ENCODE measurements at regions not wholly inside any gene's neighbourhood (a gene's known extent, or its start where the extent isn't known, plus 50 kb on each side); places are given as distances from the start of the nearest gene placed in this dataset.
A peak's percentile ranks its signal among the peaks of the same experiment; 100 is the strongest.

DNA sequence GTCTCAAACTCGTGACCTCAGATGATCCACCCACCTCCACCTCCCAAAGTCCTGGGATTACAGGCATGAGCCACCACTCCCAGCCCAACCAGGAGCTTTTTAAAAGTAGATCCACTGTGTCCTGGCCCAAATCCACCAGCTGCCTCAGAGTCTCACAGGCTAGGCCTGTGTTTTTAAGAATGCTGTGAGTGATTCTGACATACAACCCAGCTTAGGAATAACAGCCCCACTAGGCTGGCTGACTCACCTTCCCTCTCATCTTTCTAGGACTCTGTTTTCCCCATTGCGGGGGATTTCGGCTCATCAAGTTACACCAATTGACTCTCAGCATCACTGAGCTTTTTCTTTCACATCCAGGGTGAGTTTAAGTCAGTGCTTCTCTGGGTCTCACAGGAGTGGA is 207.6 kb downstream of the SKIDA1 start:
- H3K27ac ChIP-seq (ENCODE audit: low read depth, low read length): no peak overlapping the region
- no peak overlapping the region for H3K4me3 ChIP-seq (ENCODE audit: low read length)
- H3K4me1 ChIP-seq (ENCODE audit: insufficient read depth, low read length): no peaks in the 10 kb centered on the region
- no peaks in the 10 kb centered on the region for H3K9me3 ChIP-seq (ENCODE audit: low read length)
- no peaks in the 10 kb centered on the region for H3K36me3 ChIP-seq (ENCODE audit: insufficient read depth, low read length)
- Mint-ChIP-seq H3K9me3 (peaks cover 0 to 3% (median 0%) of the 10 kb centered on the region in 5 donors), H3K36me3 (peaks cover 0 to 4% (median 0%) of the 10 kb centered on the region in 3 donors), H3K4me3 (no peak overlapping the region), H3K27ac (no peak overlapping the region), H3K4me1 (no peaks in the 10 kb centered on the region), H3K27me3 (peaks cover 3 to 8% of the 10 kb centered on the region in 2 donors)
- no peaks in the 10 kb centered on the region for H3K27me3 ChIP-seq (ENCODE audit: insufficient read depth, low read length, poor library complexity, severe bottlenecking)
- no peak for DNase-seq
- ChIA-PET CTCF (no interaction called here), POLR2A (no interaction called here)

DNA sequence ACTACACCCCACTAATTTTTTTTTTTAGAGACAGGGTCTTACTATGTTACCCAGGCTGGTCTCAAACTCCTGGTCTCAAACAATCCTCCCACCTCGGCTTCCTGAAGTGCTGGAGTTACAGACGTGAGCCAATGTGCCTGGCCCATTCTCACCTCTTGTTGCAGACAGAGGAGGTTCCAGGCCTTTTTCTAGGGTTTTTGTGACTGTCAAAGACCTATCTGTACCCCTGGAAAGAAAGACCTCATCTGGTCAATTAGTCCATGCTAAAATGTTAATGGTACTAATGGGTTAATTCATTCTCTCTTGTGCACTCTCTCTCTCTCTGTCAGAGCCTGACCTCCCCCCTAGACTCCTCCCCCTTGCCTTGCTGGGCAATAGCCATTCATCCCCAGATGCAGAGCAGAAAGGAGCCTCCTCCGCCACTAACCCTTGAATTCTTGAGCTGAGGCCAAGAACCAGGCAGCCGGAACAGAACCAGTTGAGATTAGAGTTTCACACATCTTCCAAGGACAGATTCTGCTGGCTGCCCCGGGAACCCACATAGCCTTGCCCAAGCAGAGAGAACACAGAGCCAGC is 209.7 kb downstream of the SKIDA1 start:
- H3K9me3 ChIP-seq (ENCODE audit: low read length): no peaks in the 10 kb centered on the region
- no peaks in the 10 kb centered on the region for H3K27me3 ChIP-seq (ENCODE audit: insufficient read depth, low read length, poor library complexity, severe bottlenecking)
- no peak overlapping the region for H3K27ac ChIP-seq (ENCODE audit: low read depth, low read length)
- H3K36me3 Mint-ChIP-seq: peaks cover 0 to 4% (median 0%) of the 10 kb centered on the region in 3 donors
- CTCF ChIA-PET: interaction anchor here (0.5 kb wide), 1 partner anchor 358 kb away, joined by 3 read pairs; no protein-coding TSS in a partner anchor
- H3K27me3 Mint-ChIP-seq: peaks cover 4 to 12% of the 10 kb centered on the region in 2 donors
- no peaks in the 10 kb centered on the region for H3K36me3 ChIP-seq (ENCODE audit: insufficient read depth, low read length)
- H3K9me3 Mint-ChIP-seq: peaks cover 0 to 2% (median 0%) of the 10 kb centered on the region in 5 donors
- H3K4me3 ChIP-seq (ENCODE audit: low read length): no peak overlapping the region
- H3K4me1 Mint-ChIP-seq: no peaks in the 10 kb centered on the region
- no peak for DNase-seq
- no peaks in the 10 kb centered on the region for H3K4me1 ChIP-seq (ENCODE audit: insufficient read depth, low read length)
- POLR2A ChIA-PET: no interaction called here
- H3K27ac Mint-ChIP-seq: no peak overlapping the region
- no peak overlapping the region for H3K4me3 Mint-ChIP-seq

DNA sequence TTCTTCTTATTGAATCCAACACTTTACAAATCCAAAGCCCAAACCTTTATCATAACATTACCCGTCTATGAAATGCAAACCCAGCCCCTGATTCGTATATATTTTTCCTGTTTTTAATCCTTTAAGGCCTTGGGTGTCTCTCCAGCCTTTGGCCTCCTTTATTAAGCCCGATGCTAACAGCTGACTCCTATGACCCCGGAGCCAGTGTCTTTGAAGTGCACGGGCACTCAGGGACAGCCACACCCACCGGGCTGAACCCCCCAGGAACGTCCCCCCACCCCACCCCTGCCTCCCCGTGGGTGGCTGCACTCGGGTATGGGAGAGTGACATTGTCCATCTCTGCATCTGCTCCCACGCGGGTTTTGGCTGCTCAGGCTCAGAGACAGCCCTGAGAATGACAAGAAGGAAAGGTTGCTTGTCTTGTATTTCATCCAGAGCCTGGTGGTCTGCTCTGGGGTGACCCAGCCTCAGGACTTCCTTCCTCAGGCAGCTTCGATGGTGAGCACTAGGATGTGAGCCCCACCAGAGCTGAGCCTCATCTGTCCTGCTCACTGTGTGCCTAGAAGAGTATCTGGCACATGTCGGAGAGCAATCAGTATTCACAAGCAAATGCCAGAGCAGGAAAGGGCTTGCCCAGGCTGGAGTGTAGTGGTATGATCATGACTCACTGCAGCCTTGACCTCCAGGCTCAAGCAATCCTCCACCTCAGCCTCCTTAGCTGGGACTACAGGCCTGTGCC is 210.4 kb downstream of the SKIDA1 start:
- Histone ChIP-seq H3K9me3 (ENCODE audit: low read length) (no peaks in the 10 kb centered on the region), H3K36me3 (ENCODE audit: insufficient read depth, low read length) (no peaks in the 10 kb centered on the region), H3K27me3 (ENCODE audit: insufficient read depth, low read length, poor library complexity, severe bottlenecking) (no peaks in the 10 kb centered on the region), H3K4me1 (ENCODE audit: insufficient read depth, low read length) (no peaks in the 10 kb centered on the region), H3K4me3 (ENCODE audit: low read length) (no peak overlapping the region), H3K27ac (ENCODE audit: low read depth, low read length) (no peak overlapping the region)
- Mint-ChIP-seq H3K27ac (no peak overlapping the region), H3K9me3 (peaks cover 0 to 2% (median 0%) of the 10 kb centered on the region in 5 donors), H3K4me3 (no peak overlapping the region), H3K36me3 (peaks cover 0 to 4% (median 0%) of the 10 kb centered on the region in 3 donors), H3K27me3 (peaks cover 4 to 12% of the 10 kb centered on the region in 2 donors), H3K4me1 (no peaks in the 10 kb centered on the region)
- CTCF ChIA-PET: no interaction called here
- DNase-seq: no peak
- POLR2A ChIA-PET: no interaction called here

DNA sequence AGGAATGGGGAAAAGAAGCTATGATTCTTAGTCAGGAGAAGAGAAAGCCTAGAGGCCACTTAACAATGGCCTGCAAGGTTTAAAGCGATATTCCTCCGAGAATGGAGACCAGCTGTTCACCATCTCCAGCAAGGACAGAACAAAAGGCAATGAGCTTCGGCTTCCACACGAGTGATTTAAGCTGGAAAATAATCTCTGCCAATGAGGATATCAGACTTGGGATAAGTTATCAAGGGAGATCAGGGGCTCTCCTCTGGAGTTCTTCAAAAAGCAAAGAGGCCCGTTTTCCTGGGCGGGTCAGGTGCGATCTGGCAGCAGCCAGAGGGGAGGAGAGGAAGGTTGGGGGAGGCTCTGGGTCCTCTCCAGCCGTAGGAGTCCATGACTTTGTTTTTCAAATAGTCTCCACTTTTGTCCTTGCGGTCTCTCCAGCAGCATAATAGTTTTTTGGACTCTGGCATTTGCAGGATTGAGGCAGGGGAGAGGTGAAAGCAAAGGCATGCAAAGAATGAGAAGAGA is 211.3 kb downstream of the SKIDA1 start:
- H3K4me1 ChIP-seq (ENCODE audit: insufficient read depth, low read length): no peaks in the 10 kb centered on the region
- no peaks in the 10 kb centered on the region for H3K36me3 ChIP-seq (ENCODE audit: insufficient read depth, low read length)
- H3K4me3 ChIP-seq (ENCODE audit: low read length): no peak overlapping the region
- ChIA-PET POLR2A (no interaction called here), CTCF (no interaction called here)
- peaks cover 4 to 10% of the 10 kb centered on the region in 2 donors for H3K27me3 Mint-ChIP-seq
- no peak overlapping the region for H3K4me3 Mint-ChIP-seq
- H3K27me3 ChIP-seq (ENCODE audit: insufficient read depth, low read length, poor library complexity, severe bottlenecking): no peaks in the 10 kb centered on the region
- no peak overlapping the region for H3K27ac Mint-ChIP-seq
- no peaks in the 10 kb centered on the region for H3K4me1 Mint-ChIP-seq
- no peak overlapping the region for H3K27ac ChIP-seq (ENCODE audit: low read depth, low read length)
- no peaks in the 10 kb centered on the region for H3K9me3 ChIP-seq (ENCODE audit: low read length)
- H3K36me3 Mint-ChIP-seq: peaks cover 0 to under 1% (median 0%) of the 10 kb centered on the region in 3 donors
- peaks cover 0 to 2% (median 0%) of the 10 kb centered on the region in 5 donors for H3K9me3 Mint-ChIP-seq
- no peak for DNase-seq

DNA sequence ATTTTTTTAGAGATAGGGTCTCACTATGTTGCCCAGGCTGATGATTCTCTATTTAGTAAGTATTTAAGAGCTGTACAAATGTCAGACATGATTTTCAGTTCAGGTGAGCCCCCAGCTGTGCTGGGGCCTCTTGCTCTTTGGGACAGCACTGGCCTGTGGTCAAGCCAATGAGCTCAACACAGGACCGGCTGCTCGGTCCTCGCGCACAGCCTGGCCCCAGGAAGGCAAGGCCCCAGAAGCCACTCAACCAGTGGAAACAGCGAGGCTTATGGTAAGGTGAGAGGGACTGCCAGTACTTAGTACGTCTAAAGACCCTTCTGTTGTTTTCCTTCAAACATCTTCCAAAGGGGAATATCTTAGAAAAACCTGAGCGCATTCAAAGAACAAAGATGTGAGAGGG is 211.8 kb downstream of the SKIDA1 start:
- no peaks in the 10 kb centered on the region for H3K36me3 ChIP-seq (ENCODE audit: insufficient read depth, low read length)

DNA sequence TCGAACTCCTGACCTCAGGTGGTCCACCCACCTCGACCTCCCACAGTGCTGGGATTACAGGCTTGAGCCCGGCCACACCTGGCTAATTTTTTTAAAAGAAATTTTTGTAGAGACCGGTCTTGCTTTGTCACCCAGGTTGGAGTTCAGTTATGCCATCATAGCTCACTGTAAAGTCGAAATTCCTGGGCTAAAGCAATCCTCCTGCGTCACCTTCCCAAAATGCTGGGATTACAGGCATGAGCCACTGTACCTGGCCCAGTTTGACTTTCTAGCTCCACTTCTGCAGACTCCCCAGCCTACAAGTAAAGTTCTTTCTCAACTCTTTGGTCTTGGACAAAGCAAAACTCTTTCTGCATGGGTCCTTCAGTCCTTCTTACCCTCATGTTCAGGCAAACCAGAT is 214.1 kb downstream of the SKIDA1 start:
- no peaks in the 10 kb centered on the region for H3K4me1 Mint-ChIP-seq
- H3K4me1 ChIP-seq (ENCODE audit: insufficient read depth, low read length): no peaks in the 10 kb centered on the region
- ChIA-PET POLR2A (no interaction called here), CTCF (no interaction called here)
- H3K27ac Mint-ChIP-seq: peak overlapping the region in 1 of 8 donors; percentile 74
- no peak overlapping the region for H3K27ac ChIP-seq (ENCODE audit: low read depth, low read length)
- H3K4me3 Mint-ChIP-seq: no peak overlapping the region
- H3K36me3 Mint-ChIP-seq: no peaks in the 10 kb centered on the region
- no peaks in the 10 kb centered on the region for H3K36me3 ChIP-seq (ENCODE audit: insufficient read depth, low read length)
- H3K4me3 ChIP-seq (ENCODE audit: low read length): no peak overlapping the region
- H3K27me3 ChIP-seq (ENCODE audit: insufficient read depth, low read length, poor library complexity, severe bottlenecking): no peaks in the 10 kb centered on the region
- H3K9me3 ChIP-seq (ENCODE audit: low read length): no peaks in the 10 kb centered on the region
- H3K27me3 Mint-ChIP-seq: peaks cover 3 to 4% of the 10 kb centered on the region in 2 donors
- DNase-seq: no peak
- no peaks in the 10 kb centered on the region for H3K9me3 Mint-ChIP-seq

More for the DNA sequence above, 211.8 kb downstream of the SKIDA1 start:
- Histone ChIP-seq H3K27me3 (ENCODE audit: insufficient read depth, low read length, poor library complexity, severe bottlenecking) (no peaks in the 10 kb centered on the region), H3K27ac (ENCODE audit: low read depth, low read length) (no peak overlapping the region), H3K4me3 (ENCODE audit: low read length) (no peak overlapping the region), H3K9me3 (ENCODE audit: low read length) (no peaks in the 10 kb centered on the region), H3K4me1 (ENCODE audit: insufficient read depth, low read length) (no peaks in the 10 kb centered on the region)
- H3K4me1 Mint-ChIP-seq: no peaks in the 10 kb centered on the region
- peaks cover 4 to 6% of the 10 kb centered on the region in 2 donors for H3K27me3 Mint-ChIP-seq
- ChIA-PET CTCF (no interaction called here), POLR2A (no interaction called here)
- DNase-seq: no peak
- no peak overlapping the region for H3K4me3 Mint-ChIP-seq
- H3K9me3 Mint-ChIP-seq: peaks cover 0 to under 1% (median 0%) of the 10 kb centered on the region in 5 donors
- no peaks in the 10 kb centered on the region for H3K36me3 Mint-ChIP-seq
- H3K27ac Mint-ChIP-seq: no peak overlapping the region

DNA sequence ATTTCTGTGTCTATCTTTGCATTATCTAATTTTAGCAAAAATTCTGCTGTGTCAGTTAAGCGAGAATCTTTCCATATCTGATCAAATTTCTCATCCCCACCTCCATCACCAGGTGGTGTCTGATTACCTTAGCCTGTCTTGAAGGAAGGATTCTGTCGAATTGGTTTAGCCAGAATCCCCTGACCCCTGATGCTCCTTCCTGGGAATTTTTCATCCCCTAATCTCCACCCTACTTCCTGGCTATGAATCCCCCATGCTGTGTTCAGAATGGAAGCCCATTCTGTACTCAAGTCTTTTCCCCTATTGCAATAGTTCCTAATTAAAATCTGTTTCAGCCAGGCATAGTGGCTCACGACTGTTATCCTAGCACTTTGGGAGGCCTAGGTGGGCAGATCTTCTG is 216.1 kb downstream of the SKIDA1 start:
- CTCF ChIA-PET: interaction anchor here (0.7 kb wide), 1 partner anchor 146 kb away, joined by 3 read pairs; no protein-coding TSS in a partner anchor

DNA sequence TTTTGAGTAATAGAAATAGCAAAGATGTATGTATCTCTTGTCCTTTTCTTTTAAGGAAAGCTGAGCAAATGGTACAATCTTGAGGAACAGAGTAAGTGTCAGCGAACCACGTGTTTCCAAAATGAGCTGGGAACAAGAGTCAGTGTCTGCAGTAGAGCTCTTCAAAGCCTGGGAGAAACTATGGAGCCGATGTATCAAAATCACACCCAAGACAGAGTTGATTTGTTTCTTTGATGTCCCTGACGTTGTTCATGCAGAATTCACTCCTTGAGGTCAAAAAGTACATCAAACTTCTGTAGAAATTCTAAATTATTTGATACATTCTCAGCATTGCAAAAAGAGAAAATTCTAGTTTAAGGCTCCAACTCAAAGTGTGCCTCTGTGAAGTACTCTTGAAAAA is 216.5 kb downstream of the SKIDA1 start:
- Histone ChIP-seq H3K27ac (ENCODE audit: low read depth, low read length) (no peak overlapping the region), H3K36me3 (ENCODE audit: insufficient read depth, low read length) (no peaks in the 10 kb centered on the region), H3K9me3 (ENCODE audit: low read length) (no peaks in the 10 kb centered on the region), H3K27me3 (ENCODE audit: insufficient read depth, low read length, poor library complexity, severe bottlenecking) (no peaks in the 10 kb centered on the region), H3K4me3 (ENCODE audit: low read length) (no peak overlapping the region), H3K4me1 (ENCODE audit: insufficient read depth, low read length) (no peaks in the 10 kb centered on the region)
- ChIA-PET CTCF (interaction anchor here (0.7 kb wide), 1 partner anchor 145 kb away, joined by 3 read pairs; no protein-coding TSS in a partner anchor), POLR2A (no interaction called here)
- DNase-seq: no peak
- Mint-ChIP-seq H3K4me1 (no peaks in the 10 kb centered on the region), H3K4me3 (no peak overlapping the region), H3K36me3 (no peaks in the 10 kb centered on the region), H3K27me3 (peaks cover 3 to 4% of the 10 kb centered on the region in 2 donors), H3K9me3 (no peaks in the 10 kb centered on the region), H3K27ac (no peak overlapping the region)

More for the DNA sequence above, 216.1 kb downstream of the SKIDA1 start:
- Histone ChIP-seq H3K36me3 (ENCODE audit: insufficient read depth, low read length) (no peaks in the 10 kb centered on the region), H3K4me1 (ENCODE audit: insufficient read depth, low read length) (no peaks in the 10 kb centered on the region), H3K27me3 (ENCODE audit: insufficient read depth, low read length, poor library complexity, severe bottlenecking) (no peaks in the 10 kb centered on the region), H3K9me3 (ENCODE audit: low read length) (no peaks in the 10 kb centered on the region), H3K4me3 (ENCODE audit: low read length) (no peak overlapping the region), H3K27ac (ENCODE audit: low read depth, low read length) (no peak overlapping the region)
- DNase-seq: no peak
- Mint-ChIP-seq H3K36me3 (no peaks in the 10 kb centered on the region), H3K9me3 (no peaks in the 10 kb centered on the region), H3K4me3 (no peak overlapping the region), H3K27ac (no peak overlapping the region), H3K4me1 (no peaks in the 10 kb centered on the region), H3K27me3 (peaks cover 3 to 4% of the 10 kb centered on the region in 2 donors)
- POLR2A ChIA-PET: no interaction called here

Data from CD8-positive, alpha-beta memory T cell (primary cell).